HCT116 (cell line): ENCODE measurements at regions not wholly inside any gene's neighbourhood (a gene's known extent, or its start where the extent isn't known, plus 50 kb on each side); places are given as distances from the start of the nearest gene placed in this dataset.

Experiments used
- CTCF ChIP-seq, 3 experiments: fragments of 200-600 bp in 1 of 3; sonication (generic) in 1 of 3; IDR thresholded peaks in 2 of 3; conservative IDR thresholded peaks in 1 of 3; 2 replicates each; pipeline ENCODE4 v1.5.1; 2012 to 2017; ENCODE audit warnings: low read depth in 2 of 3, low read length in 2 of 3, antibody characterized with exemption in 1 of 3, borderline replicate concordance in 1 of 3, control low read depth in 1 of 3, mild to moderate bottlenecking in 1 of 3, mixed read lengths in 1 of 3, mixed run types in 1 of 3, moderate library complexity in 1 of 3; ENCODE audit not compliant: insufficient read depth in 1 of 3
- EZH2phosphoT487 ChIP-seq: fragments of 200-600 bp; IDR thresholded peaks from 2 replicates; pipeline ENCODE4 v1.6.1; 2018; ENCODE audit warnings: antibody characterized with exemption, borderline replicate concordance
- MAX ChIP-seq: IDR thresholded peaks from 2 replicates; pipeline ENCODE4 v1.6.1; 2012
- POLR2A ChIP-seq: IDR thresholded peaks from 2 replicates; pipeline ENCODE4 v1.7.0; 2011; ENCODE audit warnings: borderline replicate concordance; ENCODE audit not compliant: insufficient read depth, insufficient read length; ENCODE audit errors: extremely low read depth
- POLR2AphosphoS5 ChIP-seq: IDR thresholded peaks from 2 replicates; pipeline ENCODE4 v1.6.1; 2011; ENCODE audit warnings: mild to moderate bottlenecking, low read depth, low read length, moderate library complexity
- RAD21 ChIP-seq: IDR thresholded peaks from 2 replicates; pipeline ENCODE4 v1.6.1; 2012; ENCODE audit warnings: low read depth, mild to moderate bottlenecking
- REST ChIP-seq: IDR thresholded peaks from 2 replicates; pipeline ENCODE4 v1.6.1; 2012; ENCODE audit warnings: low read depth
- ZBTB33 ChIP-seq: IDR thresholded peaks from 2 replicates; pipeline ENCODE4 v1.6.1; 2011; ENCODE audit warnings: mild to moderate bottlenecking, low read length, moderate library complexity; ENCODE audit not compliant: insufficient replicate concordance; ENCODE audit errors: extremely low read depth

- TF ChIP-seq CTCF (IDR thresholded peaks at IDR 0.05 in 2 of 3, conservative IDR thresholded peaks at IDR 0.05 in 1 of 3; ENCODE audit: borderline replicate concordance in 1 of 3, insufficient read depth in 1 of 3, low read depth in 2 of 3, low read length in 2 of 3) (no peak), POLR2A (no peak), EZH2phosphoT487 (no peak), ZBTB33 (no peak), POLR2AphosphoS5 (no peak), MAX (no peak), RAD21 (no peak), REST (no peak)
These were observed 305.1 kb upstream of the RGMB start for GRCh38 chr5:98468188-98468869.
